ENCODE measurements at regions not wholly inside any gene's neighbourhood (a gene's known extent, or its start where the extent isn't known, plus 50 kb on each side); places are given as distances from the start of the nearest gene placed in this dataset.

GRCh38 chr17:79246225-79247190 lies 171.9 kb downstream of the ENGASE start:
- no peak for DNase-seq (ENCODE audit: low read depth)
- no peak for TF ChIP-seq CTCF (IDR thresholded peaks at IDR 0.05; ENCODE audit: insufficient read depth, low read depth, low read length, missing control alignments)
- no peak overlapping the region for H3K4me3 ChIP-seq (ENCODE audit: low read length)

- DNase-seq (ENCODE audit: low read depth) = no peak
- no peak for TF ChIP-seq CTCF (IDR thresholded peaks at IDR 0.05; ENCODE audit: insufficient read depth, low read depth, low read length, missing control alignments)
- no peak overlapping the region for H3K4me3 ChIP-seq (ENCODE audit: low read length)
These were observed 170.0 kb downstream of the ENGASE start for GRCh38 chr17:79244665-79245064.

- no peak for DNase-seq (ENCODE audit: low read depth)
- H3K4me3 ChIP-seq (ENCODE audit: low read length) = no peak overlapping the region
- no peak for TF ChIP-seq CTCF (IDR thresholded peaks at IDR 0.05; ENCODE audit: insufficient read depth, low read depth, low read length, missing control alignments)
These were observed 169.4 kb downstream of the ENGASE start for GRCh38 chr17:79243996-79244395.

- TF ChIP-seq CTCF (IDR thresholded peaks at IDR 0.05; ENCODE audit: insufficient read depth, low read depth, low read length, missing control alignments) = no peak
- H3K4me3 ChIP-seq (ENCODE audit: low read length) = no peak overlapping the region
- DNase-seq (ENCODE audit: low read depth) = no peak
These were observed 169.0 kb downstream of the ENGASE start for GRCh38 chr17:79243603-79243990.

- no peak for DNase-seq (ENCODE audit: low read depth)
- no peak overlapping the region for H3K4me3 ChIP-seq (ENCODE audit: low read length)
- TF ChIP-seq CTCF (IDR thresholded peaks at IDR 0.05; ENCODE audit: insufficient read depth, low read depth, low read length, missing control alignments) = no peak
These were observed 168.4 kb downstream of the ENGASE start for GRCh38 chr17:79242873-79243602.

GRCh38 chr17:79242393-79242792 lies 167.8 kb downstream of the ENGASE start:
- no peak for DNase-seq (ENCODE audit: low read depth)
- no peak overlapping the region for H3K4me3 ChIP-seq (ENCODE audit: low read length)
- no peak for TF ChIP-seq CTCF (IDR thresholded peaks at IDR 0.05; ENCODE audit: insufficient read depth, low read depth, low read length, missing control alignments)
